ENCODE measurements at regions not wholly inside any gene's neighbourhood (a gene's known extent, or its start where the extent isn't known, plus 50 kb on each side); places are given as distances from the start of the nearest gene placed in this dataset.

DNA sequence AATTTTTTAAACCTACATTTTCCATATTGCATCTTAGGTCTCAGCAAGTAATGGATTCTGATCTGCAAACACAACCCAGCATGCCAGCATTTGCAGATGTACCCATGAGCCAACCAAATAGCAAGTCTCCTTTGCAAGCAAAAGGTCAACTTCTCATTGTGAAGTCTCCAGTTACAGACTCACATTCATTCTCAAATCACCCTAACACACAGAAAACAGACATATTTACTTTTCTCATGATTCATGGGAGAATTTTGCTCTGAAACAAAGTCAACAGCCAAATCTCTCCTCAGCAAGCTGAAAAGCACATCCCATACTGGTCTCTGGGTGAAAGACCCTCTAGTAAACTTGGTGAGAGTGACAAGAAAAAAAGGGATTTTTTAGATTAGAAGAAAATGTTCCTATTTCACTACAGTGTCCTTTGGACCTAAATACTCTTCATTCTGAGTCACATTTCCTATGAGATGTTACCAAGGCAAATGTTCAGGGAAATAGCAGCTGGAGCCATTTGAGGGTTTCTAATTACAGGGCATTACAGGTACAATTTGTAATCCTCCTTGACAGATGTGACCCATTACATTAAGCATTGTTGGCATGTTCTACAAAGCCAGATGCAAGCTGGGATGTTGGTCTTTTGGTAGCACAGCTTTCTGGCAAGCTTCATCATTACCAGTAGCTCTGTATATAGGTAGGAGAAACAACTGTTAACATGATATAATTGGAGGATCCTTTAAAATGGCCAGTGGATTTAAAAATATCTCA, 383.3 kb downstream of the SMARCA1 start:
- H3K4me3 ChIP-seq (ENCODE audit: low read length) = no peak overlapping the region
- no peaks in the 10 kb centered on the region for H3K27me3 ChIP-seq (replicated peaks; ENCODE audit: insufficient read depth, low read length)
- no peaks in the 10 kb centered on the region for H3K9me2 ChIP-seq (replicated peaks; ENCODE audit: insufficient read depth, low read length)
- H3K79me2 ChIP-seq (ENCODE audit: low read length) = no peaks in the 10 kb centered on the region
- no peaks in the 10 kb centered on the region for H3K9me3 ChIP-seq (replicated peaks; ENCODE audit: insufficient read depth, low read length)
- DNase-seq = no peak
- no peak overlapping the region for H2AFZ ChIP-seq (ENCODE audit: low read length)
- no peak overlapping the region for H3K4me2 ChIP-seq (ENCODE audit: low read depth, low read length)
- no peak overlapping the region for H3K27ac ChIP-seq (ENCODE audit: low read length)
- no peak overlapping the region for H3K9ac ChIP-seq (ENCODE audit: low read length)
- H3F3A ChIP-seq (ENCODE audit: insufficient read depth, low read length) = no peaks in the 10 kb centered on the region
- no peaks in the 10 kb centered on the region for H4K20me1 ChIP-seq (ENCODE audit: insufficient read depth, low read length)
- no peaks in the 10 kb centered on the region for H3K4me1 ChIP-seq (ENCODE audit: low read length)
- H3K36me3 ChIP-seq (replicated peaks; ENCODE audit: insufficient read depth, low read length) = no peaks in the 10 kb centered on the region
- TF ChIP-seq EZH2 (optimal IDR thresholded peaks at IDR 0.05; ENCODE audit: low read depth, low read length) = no peak
- no peak for TF ChIP-seq EZH2phosphoT487 (IDR thresholded peaks at IDR 0.05; ENCODE audit: low read length)
- TF ChIP-seq CTCF (IDR thresholded peaks at IDR 0.05; ENCODE audit: low read length) = no peak

DNA sequence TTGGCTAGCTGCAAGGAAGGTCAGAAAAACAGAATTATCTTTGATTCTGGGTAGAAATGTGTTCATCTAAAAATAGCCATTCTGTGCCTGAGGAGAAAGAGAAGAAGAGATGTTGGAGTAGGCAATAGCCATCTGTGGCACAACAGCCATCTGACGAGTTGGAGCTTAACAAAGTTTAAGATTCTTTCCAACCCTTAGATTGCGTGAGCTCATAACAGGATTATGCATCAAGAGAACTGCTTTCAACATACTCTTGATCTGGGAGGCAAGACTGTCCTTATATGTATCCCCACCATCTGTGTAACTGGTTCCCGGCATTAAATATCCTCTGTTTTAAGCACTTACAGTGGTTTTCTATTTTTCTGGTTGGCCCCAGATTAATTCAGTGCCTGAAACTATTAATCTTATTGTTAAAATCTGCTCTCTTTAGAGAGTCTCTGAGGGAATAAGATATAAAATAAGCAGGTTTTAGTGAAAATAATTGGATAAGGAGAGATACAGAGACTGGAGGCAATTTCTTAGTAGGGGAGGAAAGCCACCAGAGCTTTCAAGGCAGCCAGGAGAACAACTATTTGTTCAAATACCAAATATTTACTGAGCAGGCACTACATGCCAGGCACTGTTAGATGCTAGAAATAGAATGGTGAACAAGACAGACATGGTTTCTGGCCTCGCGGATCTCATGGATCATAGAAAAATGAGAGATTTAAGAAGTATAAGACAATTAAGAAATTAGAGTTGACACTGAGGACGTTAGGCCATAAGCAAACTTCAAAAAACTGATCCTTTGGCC, 398.0 kb downstream of the SMARCA1 start:
- Histone ChIP-seq H3K9me2 (replicated peaks; ENCODE audit: insufficient read depth, low read length) (no peaks in the 10 kb centered on the region), H3K9ac (ENCODE audit: low read length) (no peak overlapping the region), H3K27ac (ENCODE audit: low read length) (no peak overlapping the region), H3K36me3 (replicated peaks; ENCODE audit: insufficient read depth, low read length) (no peaks in the 10 kb centered on the region), H3K9me3 (replicated peaks; ENCODE audit: insufficient read depth, low read length) (no peaks in the 10 kb centered on the region), H3K27me3 (replicated peaks; ENCODE audit: insufficient read depth, low read length) (no peaks in the 10 kb centered on the region), H3K4me2 (ENCODE audit: low read depth, low read length) (no peak overlapping the region), H3K4me1 (ENCODE audit: low read length) (no peaks in the 10 kb centered on the region), H3K4me3 (ENCODE audit: low read length) (no peak overlapping the region), H4K20me1 (ENCODE audit: insufficient read depth, low read length) (no peaks in the 10 kb centered on the region), H3F3A (ENCODE audit: insufficient read depth, low read length) (no peaks in the 10 kb centered on the region), H3K79me2 (ENCODE audit: low read length) (no peaks in the 10 kb centered on the region), H2AFZ (ENCODE audit: low read length) (no peak overlapping the region)
- no peak for TF ChIP-seq EZH2phosphoT487 (IDR thresholded peaks at IDR 0.05; ENCODE audit: low read length)
- TF ChIP-seq CTCF (IDR thresholded peaks at IDR 0.05; ENCODE audit: low read length) = no peak
- TF ChIP-seq EZH2 (optimal IDR thresholded peaks at IDR 0.05; ENCODE audit: low read depth, low read length) = no peak
- DNase-seq = no peak

- Histone ChIP-seq H3K27ac (ENCODE audit: low read length) (no peak overlapping the region), H4K20me1 (ENCODE audit: insufficient read depth, low read length) (no peaks in the 10 kb centered on the region), H3K4me1 (ENCODE audit: low read length) (no peaks in the 10 kb centered on the region), H3K9me2 (replicated peaks; ENCODE audit: insufficient read depth, low read length) (no peaks in the 10 kb centered on the region), H3K36me3 (replicated peaks; ENCODE audit: insufficient read depth, low read length) (no peaks in the 10 kb centered on the region), H3K79me2 (ENCODE audit: low read length) (no peaks in the 10 kb centered on the region), H3K9ac (ENCODE audit: low read length) (no peak overlapping the region), H3K9me3 (replicated peaks; ENCODE audit: insufficient read depth, low read length) (no peaks in the 10 kb centered on the region), H3F3A (ENCODE audit: insufficient read depth, low read length) (no peaks in the 10 kb centered on the region), H3K27me3 (replicated peaks; ENCODE audit: insufficient read depth, low read length) (no peaks in the 10 kb centered on the region), H3K4me3 (ENCODE audit: low read length) (no peak overlapping the region), H3K4me2 (ENCODE audit: low read depth, low read length) (no peak overlapping the region), H2AFZ (ENCODE audit: low read length) (no peak overlapping the region)
- DNase-seq = no peak
- TF ChIP-seq CTCF (IDR thresholded peaks at IDR 0.05; ENCODE audit: low read length) (no peak), EZH2phosphoT487 (IDR thresholded peaks at IDR 0.05; ENCODE audit: low read length) (no peak), EZH2 (optimal IDR thresholded peaks at IDR 0.05; ENCODE audit: low read depth, low read length) (no peak)
Observed at GRCh38 chrX:129123795-129124194, 399.5 kb downstream of the SMARCA1 start.
